LNCaP clone FGC (cell line): ENCODE measurements at regions not wholly inside any gene's neighbourhood (a gene's known extent, or its start where the extent isn't known, plus 50 kb on each side); places are given as distances from the start of the nearest gene placed in this dataset.
A peak's percentile ranks its signal among the peaks of the same experiment; 100 is the strongest.
"Not testable (repeated sequence)": the region's sequence is repeated elsewhere in the genome, so short reads cannot be mapped to it uniquely, and the experiment has no call there.

Experiments
- DNase-seq: peaks from one replicate; pipeline ENCODE4 v3.0.0-alpha.2; 2011; ENCODE audit warnings: low read depth
- H3K4me3 ChIP-seq: 2 replicates; pipeline ENCODE4 v1.5.1; 2011; ENCODE audit warnings: mild to moderate bottlenecking, low read depth, low read length, control low read depth
- CTCF ChIP-seq: IDR thresholded peaks from 2 replicates; pipeline ENCODE4 v1.5.1; 2012; ENCODE audit warnings: mild to moderate bottlenecking; ENCODE audit not compliant: control insufficient read depth, insufficient read depth; ENCODE audit errors: extremely low read depth

- no peak for TF ChIP-seq CTCF
- no peak for DNase-seq
- no peak overlapping the region for H3K4me3 ChIP-seq
These were observed 101.5 kb upstream of the HS3ST2 start for GRCh38 chr16:22712471-22712870.

GRCh38 chr16:22718598-22718997, 95.4 kb upstream of the HS3ST2 start:
- H3K4me3 ChIP-seq, DNase-seq: not testable (repeated sequence)

GRCh38 chr16:22719945-22720344, 94.0 kb upstream of the HS3ST2 start:
- peak; percentile 81 for DNase-seq
- H3K4me3 ChIP-seq: no peak overlapping the region
- TF ChIP-seq CTCF: no peak

DNA sequence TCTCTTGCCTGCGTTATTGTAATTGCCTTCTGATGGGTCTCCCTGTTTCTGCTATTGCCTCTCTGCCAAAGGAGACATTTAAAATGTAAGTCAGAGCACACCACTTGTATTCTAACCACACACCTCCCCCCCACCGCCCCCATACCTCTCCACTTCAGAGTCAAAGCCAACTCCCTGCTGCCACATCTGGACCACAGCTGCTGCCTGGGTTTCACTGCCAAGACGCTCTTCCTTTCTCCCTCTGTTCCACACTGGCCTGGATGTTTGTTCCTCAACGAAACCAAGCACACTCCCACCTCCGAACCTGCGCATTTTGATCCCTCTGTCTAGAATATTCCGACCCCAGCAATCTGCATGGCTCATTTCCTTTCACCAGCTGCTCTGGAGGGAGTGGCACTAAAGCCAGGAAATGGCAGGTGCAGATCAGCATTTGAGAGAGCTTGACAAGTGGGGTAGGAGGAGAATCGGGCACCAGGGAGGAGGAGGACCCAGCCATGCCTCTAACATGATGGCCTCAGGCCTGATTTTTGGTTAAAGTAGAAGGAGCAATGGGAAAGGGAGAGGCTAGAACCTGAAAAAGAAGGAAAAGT, 92.4 kb upstream of the HS3ST2 start:
- no peak for TF ChIP-seq CTCF
- no peak overlapping the region for H3K4me3 ChIP-seq
- DNase-seq: no peak

DNA sequence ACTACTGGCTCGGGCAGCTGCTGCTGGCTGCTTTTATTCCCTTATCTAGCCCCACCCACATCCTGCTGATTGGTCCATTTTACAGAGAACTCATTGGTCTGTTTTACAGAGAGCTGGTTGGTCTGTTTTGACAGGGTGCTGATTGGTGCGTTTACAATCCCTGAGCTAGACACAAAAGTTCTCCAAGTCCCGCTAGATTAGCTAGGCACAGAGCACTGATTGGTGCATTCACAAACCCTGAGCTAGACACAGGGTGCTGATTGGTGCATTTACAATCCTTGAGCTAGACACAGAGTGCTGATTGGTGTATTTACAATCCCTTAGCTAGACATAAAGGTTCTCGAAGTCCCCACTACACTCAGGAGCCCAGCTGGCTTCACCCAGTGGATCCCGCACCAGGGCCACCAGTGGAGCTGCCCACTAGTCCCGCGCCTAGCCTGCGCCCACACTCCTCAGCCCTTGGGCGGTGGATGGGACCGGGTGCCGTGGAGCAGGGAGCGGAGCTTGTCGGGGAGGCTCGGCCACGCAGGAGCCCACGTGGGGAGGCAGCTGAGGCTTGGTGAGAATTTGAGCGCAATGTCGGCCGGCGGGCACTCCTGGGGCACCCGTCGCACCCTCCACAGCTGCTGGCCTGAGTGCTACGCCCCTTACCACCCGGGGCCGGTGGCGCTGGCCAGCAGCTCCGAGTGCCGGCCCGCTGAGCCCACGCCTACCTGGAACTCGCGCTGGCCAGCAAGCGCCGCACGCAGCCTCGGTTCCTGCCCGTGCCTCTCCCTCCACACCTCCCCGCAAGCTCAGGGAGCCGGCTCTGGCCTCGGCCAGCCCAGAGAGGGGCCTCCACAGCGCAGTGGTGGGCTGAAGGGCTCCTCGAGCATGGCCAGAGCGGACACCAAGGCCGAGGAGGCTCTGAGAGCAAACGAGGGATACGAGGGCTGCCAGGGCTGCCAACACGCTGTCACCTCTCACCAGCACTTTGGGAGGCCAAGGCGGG, 91.1 kb upstream of the HS3ST2 start:
- not testable (repeated sequence) for DNase-seq, H3K4me3 ChIP-seq

DNA sequence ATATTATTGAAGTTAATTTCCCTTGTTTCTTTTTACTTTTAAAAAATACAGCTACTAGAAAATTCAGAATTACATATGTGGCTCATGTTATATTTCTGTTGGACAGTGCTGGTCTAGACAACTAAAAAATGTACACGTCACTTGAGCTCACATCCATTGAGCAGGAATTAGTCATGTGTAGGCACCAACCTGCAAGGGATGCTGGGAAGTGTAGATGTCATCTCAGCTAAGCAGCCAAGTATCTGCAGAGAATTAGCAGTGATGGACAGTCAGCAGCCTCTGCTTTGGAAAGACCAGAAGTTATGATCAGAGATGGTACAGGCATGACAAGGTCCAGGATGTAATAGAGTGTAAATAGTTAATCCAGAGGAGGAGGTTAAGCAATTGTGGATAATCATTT, 87.1 kb upstream of the HS3ST2 start:
- no peak for TF ChIP-seq CTCF
- H3K4me3 ChIP-seq: no peak overlapping the region
- no peak for DNase-seq

GRCh38 chr16:22727285-22728166, 86.4 kb upstream of the HS3ST2 start:
- H3K4me3 ChIP-seq: 0 out of 2 replicates have a peak overlapping the region, but pooled peaks have one; percentile 2
- peak; percentile 93 for DNase-seq
- no peak for TF ChIP-seq CTCF
